ENCODE measurements at regions not wholly inside any gene's neighbourhood (a gene's known extent, or its start where the extent isn't known, plus 50 kb on each side); places are given as distances from the start of the nearest gene placed in this dataset.

DNA sequence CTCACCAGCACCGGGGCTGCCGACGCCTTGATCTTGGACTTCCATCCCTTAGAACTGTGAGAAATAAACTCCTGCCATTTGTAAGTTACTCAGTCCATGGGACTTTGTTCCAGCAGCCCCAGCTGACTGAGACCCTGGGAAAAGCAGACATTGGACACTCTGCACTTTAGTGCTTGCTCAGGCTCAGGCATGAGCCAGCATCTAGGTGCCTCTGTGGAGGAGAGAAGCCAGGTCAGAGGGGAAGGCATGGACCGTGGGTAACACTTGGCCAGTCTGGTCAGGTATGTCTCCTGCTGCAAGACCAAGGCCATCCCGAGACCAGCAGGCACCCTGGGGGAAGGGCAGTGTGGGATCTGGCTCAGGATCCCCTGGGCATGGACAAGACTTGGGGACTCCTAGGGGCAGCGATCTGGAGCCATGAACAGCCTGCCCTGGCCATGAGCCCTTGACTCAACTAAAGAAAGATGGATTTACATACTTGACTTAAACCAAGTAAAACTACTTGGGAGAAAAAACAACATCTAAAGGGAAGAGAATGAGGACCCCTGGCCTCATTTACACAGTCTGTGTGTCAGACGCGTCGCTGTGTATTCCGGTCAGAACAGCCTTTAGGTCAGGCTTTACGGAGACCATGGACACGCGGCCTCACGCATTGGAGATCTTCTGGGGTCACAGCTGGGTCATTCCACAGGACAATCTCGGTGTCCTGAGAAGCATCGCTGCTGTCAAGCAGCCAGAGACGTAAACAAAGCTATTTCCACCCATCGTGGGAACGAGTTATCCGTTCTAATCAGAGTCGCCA is 497.1 kb downstream of the BRD1 start:
- in situ Hi-C loops (cut with HindIII; ENCODE audit: low pct_unique_long_range_greater_than_20kb, low sequenced_read_pairs): no loop called here
- no peak for TF ChIP-seq JUND (IDR thresholded peaks at IDR 0.05; ENCODE audit: low read depth)
- DNase-seq (ENCODE audit: low read depth in 1 of 2, low spot score in 1 of 2): no peak

DNA sequence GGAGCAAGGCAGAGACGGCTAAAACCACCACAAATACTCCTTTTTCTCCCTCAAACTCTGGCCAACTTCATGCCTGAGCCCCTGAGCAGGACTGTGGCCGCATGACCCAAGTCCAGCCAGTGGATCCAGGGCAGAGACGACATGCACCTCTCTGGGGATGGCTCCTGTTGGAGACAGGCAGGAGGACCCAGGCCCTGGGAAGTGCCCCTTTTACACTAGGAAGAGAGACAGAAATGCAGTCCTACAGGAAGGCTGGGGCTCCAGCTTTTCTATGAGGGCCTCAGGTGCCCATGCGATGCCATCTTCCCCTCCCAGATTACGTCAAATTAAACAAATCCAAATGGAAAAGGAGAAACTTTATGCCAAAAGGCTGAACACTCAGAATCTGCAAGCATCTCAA is 498.0 kb downstream of the BRD1 start:
- DNase-seq (ENCODE audit: low read depth in 1 of 2, low spot score in 1 of 2): no peak
- in situ Hi-C loops (cut with HindIII; ENCODE audit: low pct_unique_long_range_greater_than_20kb, low sequenced_read_pairs): no loop called here

GRCh38 chr22:49328630-49329405 is 498.9 kb downstream of the BRD1 start:
- no peak for TF ChIP-seq JUND (IDR thresholded peaks at IDR 0.05; ENCODE audit: low read depth)
- no peak for DNase-seq (ENCODE audit: low read depth in 1 of 2, low spot score in 1 of 2)
- in situ Hi-C loops (cut with HindIII; ENCODE audit: low pct_unique_long_range_greater_than_20kb, low sequenced_read_pairs): no loop called here

More for the DNA sequence above, 498.0 kb downstream of the BRD1 start:
- no peak for TF ChIP-seq JUND (IDR thresholded peaks at IDR 0.05; ENCODE audit: low read depth)

GRCh38 chr22:49328118-49328475 is 499.6 kb downstream of the BRD1 start:
- no peak for TF ChIP-seq JUND (IDR thresholded peaks at IDR 0.05; ENCODE audit: low read depth)
- no peak for DNase-seq (ENCODE audit: low read depth in 1 of 2, low spot score in 1 of 2)
- in situ Hi-C loops (cut with HindIII; ENCODE audit: low pct_unique_long_range_greater_than_20kb, low sequenced_read_pairs): no loop called here

DNA sequence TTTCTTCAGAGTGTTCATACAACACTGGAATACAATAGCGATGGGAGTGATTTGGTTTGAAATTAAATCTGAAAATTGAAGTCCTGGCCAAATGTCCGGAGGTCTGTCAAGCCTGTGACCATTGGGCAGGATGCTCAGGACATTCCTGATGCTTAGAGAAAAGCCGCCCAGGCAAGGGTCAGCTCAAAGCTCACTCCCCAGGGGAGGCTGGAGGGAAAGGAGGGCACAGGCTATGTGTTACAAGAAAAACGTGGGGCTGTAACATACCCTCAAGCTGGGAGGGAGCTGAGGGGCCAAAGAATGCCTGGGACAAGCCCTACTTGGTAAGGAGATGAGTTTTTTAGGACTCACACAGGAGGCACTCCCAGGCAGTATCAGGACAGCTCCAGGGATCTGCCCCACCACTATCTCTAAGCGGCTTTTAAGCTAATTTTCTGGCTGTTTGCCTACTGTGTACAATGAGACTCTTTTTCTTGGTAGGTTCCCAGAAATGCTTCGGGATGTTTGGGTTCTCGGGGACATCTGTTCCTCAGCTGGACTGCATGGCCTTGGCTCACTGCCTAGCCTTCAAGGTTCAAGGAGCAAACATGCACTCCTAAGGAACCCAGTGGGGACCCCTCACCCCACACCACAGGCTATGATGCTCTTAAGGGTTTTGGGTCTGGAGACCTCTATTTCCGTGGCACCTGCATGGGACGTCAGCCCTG is 500.1 kb downstream of the BRD1 start:
- TF ChIP-seq JUND (IDR thresholded peaks at IDR 0.05; ENCODE audit: low read depth): no peak
- no peak for DNase-seq (ENCODE audit: low read depth in 1 of 2, low spot score in 1 of 2)
- in situ Hi-C loops (cut with HindIII; ENCODE audit: low pct_unique_long_range_greater_than_20kb, low sequenced_read_pairs): no loop called here

DNA sequence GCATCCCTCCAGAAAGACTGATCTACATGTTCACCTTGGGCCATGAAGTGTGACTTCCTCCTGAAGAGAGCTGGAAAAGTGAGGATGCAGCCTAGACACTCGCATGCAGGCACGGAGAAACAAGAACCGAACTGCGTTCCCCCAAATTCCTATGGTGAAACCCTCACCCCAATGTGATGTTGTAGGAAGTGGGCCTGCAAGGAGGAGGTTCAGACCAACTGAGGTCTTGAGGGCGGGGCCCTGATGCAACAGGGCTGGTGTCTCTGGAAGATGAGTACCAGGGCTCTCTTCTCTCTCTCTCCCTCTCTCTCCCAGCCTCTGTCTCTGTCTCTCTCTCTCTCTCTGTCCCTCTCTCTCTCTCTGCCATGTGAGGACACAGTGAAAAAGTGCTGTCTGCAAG is 501.1 kb downstream of the BRD1 start:
- no peak for DNase-seq (ENCODE audit: low read depth in 1 of 2, low spot score in 1 of 2)
- in situ Hi-C loops (cut with HindIII; ENCODE audit: low pct_unique_long_range_greater_than_20kb, low sequenced_read_pairs): no loop called here
- no peak for TF ChIP-seq JUND (IDR thresholded peaks at IDR 0.05; ENCODE audit: low read depth)

GRCh38 chr22:49325531-49326395 is 501.9 kb downstream of the BRD1 start:
- in situ Hi-C loops (cut with HindIII; ENCODE audit: low pct_unique_long_range_greater_than_20kb, low sequenced_read_pairs): no loop called here
- no peak for DNase-seq (ENCODE audit: low read depth in 1 of 2, low spot score in 1 of 2)
- no peak for TF ChIP-seq JUND (IDR thresholded peaks at IDR 0.05; ENCODE audit: low read depth)

GRCh38 chr22:49324527-49325491 is 502.9 kb downstream of the BRD1 start:
- no peak for DNase-seq (ENCODE audit: low read depth in 1 of 2, low spot score in 1 of 2)
- TF ChIP-seq JUND (IDR thresholded peaks at IDR 0.05; ENCODE audit: low read depth): no peak
- in situ Hi-C loops (cut with HindIII; ENCODE audit: low pct_unique_long_range_greater_than_20kb, low sequenced_read_pairs): no loop called here

GRCh38 chr22:49323751-49324415 is 503.8 kb downstream of the BRD1 start:
- DNase-seq (ENCODE audit: low read depth in 1 of 2, low spot score in 1 of 2): no peak
- in situ Hi-C loops (cut with HindIII; ENCODE audit: low pct_unique_long_range_greater_than_20kb, low sequenced_read_pairs): no loop called here
- TF ChIP-seq JUND (IDR thresholded peaks at IDR 0.05; ENCODE audit: low read depth): no peak

DNA sequence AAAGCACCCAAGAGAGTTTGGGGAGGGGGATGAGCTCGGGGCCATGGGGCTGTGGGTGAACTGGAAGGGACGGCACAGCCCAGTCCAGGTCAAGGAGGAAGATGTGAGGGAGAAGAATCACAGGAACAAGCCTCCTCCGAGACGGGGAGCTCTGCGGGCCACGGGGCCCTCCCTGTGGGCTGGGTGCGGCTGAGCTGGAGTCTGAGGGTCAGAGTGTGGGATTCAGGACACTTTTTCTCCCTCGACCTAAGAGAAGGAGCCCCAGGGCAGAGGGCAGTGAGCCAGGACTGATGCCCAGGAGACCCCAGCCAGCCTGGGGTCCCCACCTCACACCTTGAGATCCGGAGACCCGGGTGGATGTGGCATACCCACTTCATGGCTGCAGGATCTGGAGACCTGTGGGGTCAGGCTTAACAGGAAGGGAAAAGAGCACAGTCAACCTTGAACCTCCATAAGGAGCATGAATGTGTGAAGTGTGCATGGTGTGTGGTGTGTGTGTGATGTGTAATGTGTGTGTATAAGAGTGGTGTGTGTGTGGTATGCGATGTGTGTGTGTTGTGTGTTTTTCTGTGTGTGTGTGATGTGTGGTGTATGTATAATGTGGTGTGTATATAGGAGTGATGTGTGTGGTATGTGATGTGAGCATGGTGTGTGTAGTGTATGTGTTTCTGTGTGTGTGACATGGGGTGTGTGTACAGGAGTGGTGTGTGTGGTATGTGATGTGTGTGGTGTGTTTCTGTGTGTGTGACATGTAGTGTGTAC is 504.6 kb downstream of the BRD1 start:
- no peak for TF ChIP-seq JUND (IDR thresholded peaks at IDR 0.05; ENCODE audit: low read depth)
- no peak for DNase-seq (ENCODE audit: low read depth in 1 of 2, low spot score in 1 of 2)
- in situ Hi-C loops (cut with HindIII; ENCODE audit: low pct_unique_long_range_greater_than_20kb, low sequenced_read_pairs): no loop called here
